ENCODE measurements at regions not wholly inside any gene's neighbourhood (a gene's known extent, or its start where the extent isn't known, plus 50 kb on each side); places are given as distances from the start of the nearest gene placed in this dataset.

DNA sequence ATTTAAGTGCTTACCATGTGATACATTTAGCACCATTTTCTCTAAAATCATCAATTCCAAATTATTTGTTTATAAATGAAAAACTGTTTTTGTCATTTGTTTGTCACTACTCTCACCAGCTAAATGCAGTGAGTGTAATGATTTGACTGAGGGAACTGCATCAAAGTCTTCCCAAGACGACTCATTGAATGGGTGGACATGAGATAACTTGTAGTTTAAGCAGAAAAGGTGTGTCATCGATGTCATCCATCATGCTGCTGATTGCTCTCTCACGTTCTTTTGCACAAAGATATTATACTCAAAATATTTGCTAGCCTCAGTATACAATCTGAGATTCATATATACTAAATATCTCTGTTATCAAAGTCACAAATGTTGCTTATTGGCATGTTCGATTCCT lies 366.5 kb downstream of the IRS2 start:
- no peaks in the 10 kb centered on the region for H4K20me1 ChIP-seq
- H3K4me3 ChIP-seq: no peak overlapping the region
- no peak for TF ChIP-seq Cebpa-rat (IDR thresholded peaks at IDR 0.05)
- peaks cover 0 to 5% (median 0%) of the 10 kb centered on the region in 11 experiments; a peak in 3 of 22 replicates for H3K9me3 ChIP-seq (replicated peaks in 1 of 11)
- no peak overlapping the region for H3K4me2 ChIP-seq
- H3K27me3 ChIP-seq: no peaks in the 10 kb centered on the region
- peaks cover 0 to 14% (median 0%) of the 10 kb centered on the region in 10 experiments; a peak in 3 of 20 replicates for H3K4me1 ChIP-seq
- no peak overlapping the region for H3K9ac ChIP-seq
- H3K36me3 ChIP-seq: no peaks in the 10 kb centered on the region
- no peak overlapping the region for H3K27ac ChIP-seq

DNA sequence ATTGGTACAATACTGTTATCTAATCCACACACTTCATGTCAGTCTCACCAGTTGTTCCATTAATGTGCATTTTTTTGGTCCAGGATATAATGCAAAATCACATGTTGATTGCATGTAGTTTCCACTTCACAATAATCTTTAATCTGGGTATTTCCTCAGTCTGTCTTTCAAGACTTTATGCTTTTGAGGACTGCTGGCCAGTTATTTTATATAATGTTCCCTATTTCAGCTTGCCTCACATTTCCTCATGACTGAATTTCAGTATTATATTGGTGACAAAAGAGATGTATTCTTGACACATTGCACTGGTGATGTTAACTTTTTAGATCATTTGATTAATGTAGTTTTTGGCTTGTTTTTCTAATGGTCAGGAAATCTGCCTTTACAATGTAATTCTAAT lies 368.3 kb downstream of the IRS2 start:
- no peak overlapping the region for H3K27ac ChIP-seq
- peaks cover 0 to 14% (median 0%) of the 10 kb centered on the region in 10 experiments; a peak in 3 of 20 replicates for H3K4me1 ChIP-seq
- H3K4me2 ChIP-seq: no peak overlapping the region
- no peak for TF ChIP-seq Cebpa-rat (IDR thresholded peaks at IDR 0.05)
- H3K9me3 ChIP-seq (replicated peaks in 1 of 11): no peaks in the 10 kb centered on the region; a peak in 1 of 22 replicates
- H3K9ac ChIP-seq: no peak overlapping the region
- H3K27me3 ChIP-seq: no peaks in the 10 kb centered on the region
- H3K4me3 ChIP-seq: no peak overlapping the region
- H3K36me3 ChIP-seq: no peaks in the 10 kb centered on the region
- H4K20me1 ChIP-seq: no peaks in the 10 kb centered on the region

DNA sequence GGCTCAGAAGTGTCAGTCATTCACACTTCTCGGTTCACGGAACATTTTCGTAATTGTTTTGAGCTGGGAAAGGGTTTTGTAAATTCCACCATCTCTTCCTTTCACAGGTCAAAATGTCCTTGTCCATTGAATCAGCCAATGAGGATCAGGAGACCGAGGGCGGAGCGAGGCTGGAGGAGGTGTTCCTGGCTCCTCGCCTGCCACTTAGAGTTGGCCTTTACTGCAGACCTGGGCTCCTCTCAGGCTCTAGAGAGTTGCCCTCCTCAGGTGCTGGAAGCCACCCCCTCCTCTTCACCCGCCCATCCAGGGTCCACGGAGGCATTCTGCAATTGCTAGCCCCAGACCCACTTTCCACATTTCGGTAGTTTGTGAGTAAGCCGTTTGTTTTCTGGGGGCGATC lies 370.4 kb downstream of the IRS2 start:
- Histone ChIP-seq H3K27ac (no peak overlapping the region), H3K9me3 (replicated peaks in 1 of 11) (no peaks in the 10 kb centered on the region; a peak in 1 of 22 replicates), H4K20me1 (no peaks in the 10 kb centered on the region), H3K4me1 (peaks cover 0 to 8% (median 0%) of the 10 kb centered on the region in 10 experiments; a peak in 3 of 20 replicates), H3K4me3 (no peak overlapping the region), H3K36me3 (no peaks in the 10 kb centered on the region), H3K27me3 (no peaks in the 10 kb centered on the region), H3K4me2 (no peak overlapping the region), H3K9ac (no peak overlapping the region)
- TF ChIP-seq Cebpa-rat (IDR thresholded peaks at IDR 0.05): no peak

DNA sequence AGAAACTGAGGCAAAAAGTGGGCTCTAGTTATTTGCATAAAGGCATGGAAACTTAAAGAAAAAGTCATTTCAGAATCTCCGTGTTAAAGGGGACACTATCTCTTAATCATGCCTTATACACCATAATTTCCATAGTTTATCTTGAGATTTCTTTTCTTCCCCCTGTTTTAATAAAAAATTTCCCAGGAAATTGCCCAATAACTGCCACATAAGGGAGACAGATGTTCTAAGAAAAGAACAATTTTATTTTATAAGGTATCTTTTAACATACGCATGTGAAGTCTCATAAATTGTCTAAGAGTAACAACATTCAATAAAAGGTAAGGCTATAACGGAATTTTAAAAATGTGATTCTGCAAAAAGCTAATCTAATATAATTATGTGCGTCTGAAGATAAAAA lies 371.3 kb downstream of the IRS2 start:
- no peak for TF ChIP-seq Cebpa-rat (IDR thresholded peaks at IDR 0.05)
- H4K20me1 ChIP-seq: no peaks in the 10 kb centered on the region
- H3K36me3 ChIP-seq: no peaks in the 10 kb centered on the region
- no peak overlapping the region for H3K27ac ChIP-seq
- H3K4me3 ChIP-seq: no peak overlapping the region
- H3K9me3 ChIP-seq (replicated peaks in 1 of 11): no peaks in the 10 kb centered on the region; a peak in 1 of 22 replicates
- no peak overlapping the region for H3K4me2 ChIP-seq
- H3K4me1 ChIP-seq: peaks cover 0 to 8% (median 0%) of the 10 kb centered on the region in 10 experiments; a peak in 3 of 20 replicates
- no peak overlapping the region for H3K9ac ChIP-seq
- H3K27me3 ChIP-seq: no peaks in the 10 kb centered on the region

DNA sequence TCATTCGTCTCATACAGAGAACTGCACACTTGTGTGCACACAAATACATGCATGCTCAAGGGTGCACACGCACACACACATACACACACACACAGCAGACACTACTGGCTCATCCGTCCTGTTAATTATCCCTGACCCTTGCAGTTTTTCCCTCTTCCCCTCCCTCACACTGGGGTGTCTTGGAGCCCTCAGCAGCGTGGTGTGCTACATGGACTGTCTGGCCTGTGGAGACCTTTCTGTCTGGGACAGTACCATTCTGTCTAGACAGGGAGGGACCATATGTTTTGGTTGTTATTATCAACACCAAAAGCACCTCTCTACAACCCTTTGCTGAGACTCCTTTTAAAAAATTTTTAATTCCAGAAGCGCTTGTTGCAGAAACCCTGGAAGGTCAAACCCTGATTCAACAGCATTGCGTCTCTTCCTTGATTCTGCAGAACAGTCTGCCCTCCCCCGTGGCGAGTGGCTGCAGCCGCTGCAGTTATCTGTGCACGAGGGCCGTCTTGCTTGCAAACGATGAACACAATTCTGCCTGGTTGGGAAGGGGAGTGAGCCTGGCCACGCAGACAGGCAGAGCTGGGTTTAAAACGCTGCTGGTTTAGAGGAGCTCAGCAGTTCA lies 374.0 kb downstream of the IRS2 start:
- H3K4me3 ChIP-seq: no peak overlapping the region
- TF ChIP-seq Cebpa-rat (IDR thresholded peaks at IDR 0.05): no peak
- no peak overlapping the region for H3K27ac ChIP-seq
- peak overlapping the region in 4 of 11 experiments; percentile 1 to 22 (median 12); a peak in 3 of 22 replicates for H3K4me2 ChIP-seq
- peaks cover 0 to 4% (median 0%) of the 10 kb centered on the region in 11 experiments; a peak in 4 of 22 replicates for H3K9me3 ChIP-seq (replicated peaks in 1 of 11)
- no peaks in the 10 kb centered on the region for H4K20me1 ChIP-seq
- H3K4me1 ChIP-seq: peaks cover 0 to 8% (median 0%) of the 10 kb centered on the region in 10 experiments; a peak in 3 of 20 replicates
- no peak overlapping the region for H3K9ac ChIP-seq
- H3K36me3 ChIP-seq: no peaks in the 10 kb centered on the region; a peak in 1 of 22 replicates
- H3K27me3 ChIP-seq: no peaks in the 10 kb centered on the region

DNA sequence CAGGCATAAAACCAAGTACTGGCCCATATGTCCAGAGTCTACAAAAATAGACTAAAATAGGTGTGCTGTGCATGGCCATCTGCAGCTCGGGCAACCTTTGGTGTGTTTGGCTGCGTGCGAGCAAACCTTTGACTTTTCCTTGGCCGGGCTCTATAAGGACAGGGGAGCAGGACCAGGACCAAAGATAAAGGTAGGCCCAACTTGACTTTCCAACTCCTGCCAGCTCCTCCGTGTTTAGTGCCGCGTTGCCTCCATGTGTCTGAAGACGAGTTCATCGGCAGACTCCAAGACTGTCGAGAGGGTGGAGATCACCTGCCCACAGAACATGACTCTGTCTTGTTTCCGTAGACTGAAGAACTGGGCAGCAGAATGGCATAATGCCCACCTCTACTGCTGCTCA lies 375.5 kb downstream of the IRS2 start:
- Histone ChIP-seq H3K27me3 (no peaks in the 10 kb centered on the region), H4K20me1 (no peaks in the 10 kb centered on the region), H3K9ac (no peak overlapping the region), H3K4me3 (no peak overlapping the region), H3K4me2 (no peak overlapping the region), H3K36me3 (no peaks in the 10 kb centered on the region; a peak in 2 of 22 replicates), H3K9me3 (replicated peaks in 1 of 11) (peaks cover 0 to 12% (median 4%) of the 10 kb centered on the region in 11 experiments; a peak in 9 of 22 replicates), H3K27ac (no peak overlapping the region), H3K4me1 (peaks cover 0 to 8% (median 0%) of the 10 kb centered on the region in 10 experiments; a peak in 3 of 20 replicates)
- TF ChIP-seq Cebpa-rat (IDR thresholded peaks at IDR 0.05): no peak

DNA sequence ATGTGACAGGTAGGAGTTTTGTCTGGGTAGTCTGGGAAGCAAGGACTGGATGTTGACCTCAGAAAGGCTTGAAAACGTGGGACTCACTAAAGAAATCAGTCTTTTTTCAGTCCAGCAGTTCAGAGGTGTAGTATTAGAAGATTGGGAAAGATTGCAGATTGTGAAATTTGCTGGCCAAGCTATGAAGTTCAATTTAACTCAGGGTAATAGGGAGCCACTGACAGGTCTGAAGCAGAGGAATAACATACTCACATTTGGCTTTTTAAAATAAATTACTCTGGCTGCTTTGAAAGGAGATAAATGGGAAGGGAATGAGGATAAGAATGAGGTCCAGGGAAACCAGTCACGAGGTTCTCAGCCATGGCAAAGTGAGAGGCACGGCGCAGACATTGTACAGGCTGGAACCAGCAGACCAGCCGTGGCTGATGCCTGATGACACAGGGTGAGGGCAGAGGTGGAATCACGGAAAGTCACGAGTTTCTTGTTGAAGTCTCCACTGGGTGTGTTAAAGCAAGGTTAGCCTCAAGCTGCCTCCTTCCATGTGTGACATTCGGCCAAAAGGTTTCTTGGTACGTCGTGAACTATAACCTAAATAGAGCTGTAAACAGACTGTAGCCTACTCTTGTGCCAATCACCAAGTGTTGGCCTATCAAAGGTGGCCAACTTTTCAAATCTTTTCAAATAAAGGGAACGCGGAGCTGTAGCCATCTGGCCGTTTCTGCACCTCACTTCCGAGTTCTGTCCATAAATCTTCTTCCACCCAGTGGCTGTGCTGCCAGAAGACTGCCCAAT lies 377.6 kb downstream of the IRS2 start:
- no peak overlapping the region for H3K27ac ChIP-seq
- H3K9me3 ChIP-seq (replicated peaks in 1 of 11): peaks cover 13 to 27% (median 20%) of the 10 kb centered on the region in 11 experiments; a peak in 20 of 22 replicates
- H3K4me3 ChIP-seq: no peak overlapping the region
- peaks cover 0 to 7% (median 0%) of the 10 kb centered on the region in 11 experiments; a peak in 5 of 22 replicates for H3K36me3 ChIP-seq
- H3K4me2 ChIP-seq: no peak overlapping the region
- no peaks in the 10 kb centered on the region for H3K27me3 ChIP-seq
- no peak for TF ChIP-seq Cebpa-rat (IDR thresholded peaks at IDR 0.05)
- peaks cover 0 to 8% (median 0%) of the 10 kb centered on the region in 10 experiments; a peak in 3 of 20 replicates for H3K4me1 ChIP-seq
- no peaks in the 10 kb centered on the region for H4K20me1 ChIP-seq
- H3K9ac ChIP-seq: no peak overlapping the region

DNA sequence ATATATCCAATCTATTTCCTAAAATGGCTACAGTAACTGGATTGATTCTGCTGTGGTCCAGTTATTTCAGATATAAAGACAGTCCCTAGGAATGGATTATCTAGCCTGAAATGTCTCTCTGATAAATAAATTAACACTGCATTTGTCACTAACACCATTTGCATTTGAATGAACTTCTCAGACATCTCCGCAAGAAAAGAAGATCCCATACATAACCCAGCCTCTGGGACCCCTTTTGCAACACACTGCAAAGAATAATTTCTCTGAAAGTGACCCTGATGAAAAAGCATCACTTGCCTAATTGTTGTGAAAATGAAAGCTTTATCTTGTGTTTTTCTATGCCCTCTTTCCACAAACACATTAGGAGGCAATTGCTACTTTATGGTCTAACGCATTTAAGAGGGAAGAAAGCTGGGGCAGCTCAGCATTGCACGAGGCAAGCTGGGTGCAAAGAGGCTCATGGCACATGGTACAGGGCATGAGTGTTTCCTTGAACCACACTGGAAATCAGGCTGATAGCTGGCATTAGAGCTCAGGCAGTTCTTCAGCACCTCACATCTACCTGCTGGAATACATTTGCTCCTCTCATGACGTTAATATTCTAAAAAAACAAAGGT lies 379.9 kb downstream of the IRS2 start:
- H3K9me3 ChIP-seq (replicated peaks in 1 of 11): peaks cover 16 to 34% (median 26%) of the 10 kb centered on the region in 11 experiments; a peak in 20 of 22 replicates
- H3K36me3 ChIP-seq: peaks cover 0 to 7% (median 0%) of the 10 kb centered on the region in 11 experiments; a peak in 5 of 22 replicates
- no peak overlapping the region for H3K9ac ChIP-seq
- H4K20me1 ChIP-seq: no peaks in the 10 kb centered on the region
- H3K4me2 ChIP-seq: no peak overlapping the region
- no peak for TF ChIP-seq Cebpa-rat (IDR thresholded peaks at IDR 0.05)
- no peaks in the 10 kb centered on the region for H3K27me3 ChIP-seq
- H3K4me1 ChIP-seq: peaks cover 0 to 4% (median 0%) of the 10 kb centered on the region in 10 experiments; a peak in 1 of 20 replicates
- no peak overlapping the region for H3K4me3 ChIP-seq
- H3K27ac ChIP-seq: no peak overlapping the region

DNA sequence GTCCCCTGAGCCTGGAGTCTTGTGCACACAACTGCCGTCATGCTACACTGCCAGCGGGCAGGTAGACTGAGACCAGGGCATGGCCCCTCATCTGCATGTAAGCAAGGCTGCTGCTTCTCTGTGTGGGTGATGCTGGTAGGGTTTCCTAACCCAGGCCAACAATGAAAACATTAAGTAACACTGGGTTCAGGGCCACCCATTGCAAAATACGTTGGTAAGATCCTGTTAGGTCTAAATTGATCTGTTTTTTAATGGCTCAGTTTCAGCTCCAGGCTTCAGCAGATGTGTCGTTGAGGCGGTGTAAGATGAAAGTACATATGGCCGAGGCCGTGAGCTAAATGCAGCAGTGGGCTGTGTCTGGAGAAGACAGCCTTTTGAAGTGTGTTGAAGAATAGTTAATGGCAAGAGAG lies 383.4 kb downstream of the IRS2 start:
- no peak overlapping the region for H3K27ac ChIP-seq
- H3K9ac ChIP-seq: no peak overlapping the region
- H3K27me3 ChIP-seq: no peaks in the 10 kb centered on the region
- peaks cover 0 to 4% (median 0%) of the 10 kb centered on the region in 10 experiments; a peak in 1 of 20 replicates for H3K4me1 ChIP-seq
- peak overlapping the region in 2 of 11 experiments; percentile 11 to 30; a peak in 2 of 22 replicates for H3K4me2 ChIP-seq
- no peak for TF ChIP-seq Cebpa-rat (IDR thresholded peaks at IDR 0.05)
- H3K9me3 ChIP-seq (replicated peaks in 1 of 11): peaks cover 22 to 48% (median 38%) of the 10 kb centered on the region in 11 experiments; a peak in 21 of 22 replicates
- peaks cover 0 to 7% (median 0%) of the 10 kb centered on the region in 11 experiments; a peak in 5 of 22 replicates for H3K36me3 ChIP-seq
- H3K4me3 ChIP-seq: no peak overlapping the region
- no peaks in the 10 kb centered on the region for H4K20me1 ChIP-seq

All from BLaER1 treated with 17β-estradiol and CSF1 and Interleukin-3, amounts not matched to agents 10 nM and 100 nM (cell line).